K562 (cell line): ENCODE measurements at regions not wholly inside any gene's neighbourhood (a gene's known extent, or its start where the extent isn't known, plus 50 kb on each side); places are given as distances from the start of the nearest gene placed in this dataset.

Source experiments
- ATAC-seq: fragments of 200-7000 bp; cut with Tn5 transposase; 3 replicates; pipeline ENCODE4 v1.9.1; 2020; ENCODE audit warnings: moderate library complexity
- BruUV-seq: library from RNA; stranded (reverse); fragments of 400-500 nt; replicated peaks from 2 replicates; lab custom pipeline; 2021; lab: Mats Ljungman, UMichigan
- CTCF ChIA-PET: fragments of 300-600 bp; formaldehyde crosslinking; extraction: SDS; loops from one replicate; lab custom pipeline; 2021; ENCODE audit warnings: low intra/inter-chr PET ratio; lab: Yijun Ruan, JAX
- POLR2A ChIA-PET: fragments of 300-600, 350-650 bp; sonication (Branson Sonifier 250); formaldehyde crosslinking; extraction: SDS; loops from one replicate; lab custom pipeline; 2021; ENCODE audit warnings: antibody characterized with exemption, inconsistent platforms; lab: Yijun Ruan, JAX
- DNase-seq, 4 experiments: peaks; one replicate each; pipeline versions ENCODE4 v3.0.0 to v3.0.0-alpha.2; 2011 to 2018; ENCODE audit warnings: low spot score in 3 of 4, mixed read lengths in 3 of 4; ENCODE audit errors: extremely low read depth in 1 of 4
- FAIRE-seq: peaks from 2 replicates; lab custom pipeline; 2011; peaks lifted over from hg19 to GRCh38; lab: Jason Lieb, UNC
- H2AFZ ChIP-seq: 2 replicates; pipeline ENCODE4 v1.6.0; 2011; ENCODE audit warnings: low read depth, low read length, control low read depth, inconsistent platforms
- H3K27ac ChIP-seq: fragments of 200-600 bp; 3 replicates; pipeline ENCODE4 v1.8.0; 2011; ENCODE audit warnings: low read depth, mild to moderate bottlenecking, control low read depth, inconsistent platforms, low read length, moderate library complexity, mixed read lengths; ENCODE audit errors: extremely low read depth
- H3K27me3 ChIP-seq, 2 experiments: fragments of 300-600 bp in 1 of 2; 2 replicates in 1 of 2; 3 replicates in 1 of 2; pipeline versions ENCODE4 v1.6.0 to v1.8.0; 2011; ENCODE audit warnings: inconsistent platforms in 2 of 2, low read length in 2 of 2, mild to moderate bottlenecking in 1 of 2, mixed read lengths in 1 of 2, moderate library complexity in 1 of 2; ENCODE audit not compliant: control insufficient read depth in 2 of 2, insufficient read depth in 2 of 2
- H3K36me3 ChIP-seq: fragments of 300-600 bp; 3 replicates; pipeline ENCODE4 v1.8.0; 2011; ENCODE audit warnings: mild to moderate bottlenecking, low read length, inconsistent platforms; ENCODE audit not compliant: control insufficient read depth, insufficient read depth
- H3K4me1 ChIP-seq, 2 experiments: fragments of 200-600 bp in 1 of 2; replicated peaks in 1 of 2; 2 replicates in 1 of 2; 3 replicates in 1 of 2; pipeline versions ENCODE4 v1.5.1 to v1.8.0; 2011; ENCODE audit warnings: inconsistent platforms in 2 of 2, low read length in 2 of 2, mild to moderate bottlenecking in 1 of 2, mixed read lengths in 1 of 2, moderate library complexity in 1 of 2; ENCODE audit not compliant: control insufficient read depth in 2 of 2, insufficient read depth in 2 of 2
- H3K4me2 ChIP-seq: 2 replicates; pipeline ENCODE4 v1.6.1; 2011; ENCODE audit warnings: low read length, control low read depth, inconsistent platforms, mixed read lengths; ENCODE audit not compliant: insufficient read depth
- H3K4me3 ChIP-seq: fragments of 200-600 bp; sonication (generic), shearing (Covaris generic); 2 replicates; pipeline ENCODE4 v1.5.1; 2016; ENCODE audit warnings: control low read depth, inconsistent platforms
- H3K79me2 ChIP-seq: fragments of 200-600 bp; 3 replicates; pipeline ENCODE4 v1.8.0; 2011; ENCODE audit warnings: low read length, inconsistent platforms; ENCODE audit not compliant: control insufficient read depth, insufficient read depth
- H3K9ac ChIP-seq, 2 experiments: 2 replicates each; pipeline versions ENCODE4 v1.6.0 to v1.6.1; 2011; ENCODE audit warnings: low read depth in 2 of 2, low read length in 2 of 2, control low read depth in 1 of 2, inconsistent platforms in 1 of 2, mild to moderate bottlenecking in 1 of 2, mixed read lengths in 1 of 2; ENCODE audit not compliant: insufficient read depth in 1 of 2
- H3K9me1 ChIP-seq: one replicate; pipeline ENCODE4 v1.6.0; 2011; ENCODE audit warnings: inconsistent platforms, mild to moderate bottlenecking, low read length, moderate library complexity; ENCODE audit not compliant: control insufficient read depth, insufficient read depth
- H3K9me3 ChIP-seq: replicated peaks from 2 replicates; pipeline ENCODE4 v1.5.1; 2011; ENCODE audit warnings: low read depth, low read length, inconsistent platforms; ENCODE audit not compliant: control insufficient read depth, insufficient read depth
- H4K20me1 ChIP-seq: replicated peaks from 2 replicates; pipeline ENCODE4 v1.6.1; 2011; ENCODE audit warnings: low read length, inconsistent platforms, mixed read lengths; ENCODE audit not compliant: control insufficient read depth, insufficient read depth
- ZNF143 ChIP-seq: sonication (generic); formaldehyde crosslinking; IDR thresholded peaks from 2 replicates; pipeline ENCODE4 v1.9.0; 2022; ENCODE audit warnings: mild to moderate bottlenecking, missing genetic modification reagents
- WGBS: fragments of 100-300 bp; shearing (Covaris generic); methylation state at CpG from one replicate; pipeline ENCODE4 v1.1.6; 2016; ENCODE audit warnings: low coverage, mixed read lengths; ENCODE audit not compliant: insufficient coverage; ENCODE audit errors: missing lambda C conversion rate; 5-methylcytosine and 5-hydroxymethylcytosine counted together
- in situ Hi-C: fragments of 300-500 bp; cut with MboI; formaldehyde crosslinking; loops from 4 replicates; pipeline ENCODE4 v1.15.0; 2018; ENCODE audit warnings: inconsistent platforms, mixed read lengths
- intact Hi-C: fragments of 100-400 bp; cut with micrococcal nuclease; formaldehyde crosslinking; loops from 2 replicates; pipeline ENCODE4 v1.14.2; 2022
- TF ChIP-seq, protein P1 (sequence below): fragments of 250-450 bp; sonication (Bioruptor Pico); IDR thresholded peaks from 2 replicates; pipeline ENCODE4 v1.5.0; 2020; ENCODE audit warnings: mild to moderate bottlenecking, borderline replicate concordance

DNA sequence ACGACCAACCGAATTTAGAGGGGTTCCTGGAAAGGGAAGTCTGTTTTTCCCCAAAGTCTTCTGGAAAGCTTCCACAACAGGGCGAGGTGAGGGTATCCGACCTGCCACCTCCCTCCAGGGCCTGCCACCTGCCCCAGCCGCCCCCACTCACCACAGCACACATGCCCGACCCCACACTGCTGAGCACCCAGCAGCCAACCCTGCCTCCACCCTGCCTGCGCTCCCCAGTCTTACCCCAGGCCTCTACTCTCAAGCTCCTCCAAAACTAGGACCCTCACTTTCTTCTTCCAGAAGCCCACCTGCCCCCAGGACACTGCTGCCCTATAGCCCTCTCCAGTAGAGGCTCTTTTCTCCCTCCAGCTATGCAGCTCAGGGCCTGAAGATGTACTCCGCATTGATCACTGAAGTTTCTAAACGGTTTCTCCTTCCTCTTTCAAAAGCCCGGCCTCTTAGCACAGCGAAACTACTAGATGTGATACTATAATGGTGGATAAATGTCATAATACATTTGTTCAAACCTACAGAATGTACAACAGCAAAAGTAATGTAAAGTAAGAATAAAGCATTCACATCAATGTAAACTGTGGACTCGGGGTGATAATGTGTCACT is 128.8 kb upstream of the SLC1A4 start:
- peak overlapping the region in 1 of 2 experiments; percentile 75; a peak in 2 of 4 replicates for H3K9ac ChIP-seq
- no peaks in the 10 kb centered on the region for H3K27me3 ChIP-seq
- no peaks in the 10 kb centered on the region for H3K79me2 ChIP-seq
- H3K9me1 ChIP-seq, result no peaks in the 10 kb centered on the region
- peaks cover 26 to 31% of the 10 kb centered on the region in 2 experiments for H3K4me1 ChIP-seq
- no peak for TF ChIP-seq ZNF143 (CRISPR knock-in tag)
- TF ChIP-seq, protein P1, sequence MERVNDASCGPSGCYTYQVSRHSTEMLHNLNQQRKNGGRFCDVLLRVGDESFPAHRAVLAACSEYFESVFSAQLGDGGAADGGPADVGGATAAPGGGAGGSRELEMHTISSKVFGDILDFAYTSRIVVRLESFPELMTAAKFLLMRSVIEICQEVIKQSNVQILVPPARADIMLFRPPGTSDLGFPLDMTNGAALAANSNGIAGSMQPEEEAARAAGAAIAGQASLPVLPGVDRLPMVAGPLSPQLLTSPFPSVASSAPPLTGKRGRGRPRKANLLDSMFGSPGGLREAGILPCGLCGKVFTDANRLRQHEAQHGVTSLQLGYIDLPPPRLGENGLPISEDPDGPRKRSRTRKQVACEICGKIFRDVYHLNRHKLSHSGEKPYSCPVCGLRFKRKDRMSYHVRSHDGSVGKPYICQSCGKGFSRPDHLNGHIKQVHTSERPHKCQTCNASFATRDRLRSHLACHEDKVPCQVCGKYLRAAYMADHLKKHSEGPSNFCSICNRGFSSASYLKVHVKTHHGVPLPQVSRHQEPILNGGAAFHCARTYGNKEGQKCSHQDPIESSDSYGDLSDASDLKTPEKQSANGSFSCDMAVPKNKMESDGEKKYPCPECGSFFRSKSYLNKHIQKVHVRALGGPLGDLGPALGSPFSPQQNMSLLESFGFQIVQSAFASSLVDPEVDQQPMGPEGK (CRISPR knock-in tag), result 0 out of 2 replicates have a peak, but pooled peaks have one; percentile 40
- TF ChIP-seq, all 486 proteins: peak for 1
- FAIRE-seq (no peak), DNase-seq (no peak), ATAC-seq (no peak)
- intact Hi-C loops, result no loop called here
- Histone ChIP-seq H4K20me1 (no peaks in the 10 kb centered on the region), H3K4me2 (peak overlapping the region; percentile 66), H3K4me3 (peak overlapping the region; percentile 29; the same call in 1 of the 2 replicates), H3K27ac (peak overlapping the region; percentile 67; the same call in 2 of the 3 replicates), H3K36me3 (no peaks in the 10 kb centered on the region), H3K9me3 (peaks cover 4% of the 10 kb centered on the region; the same call in 1 of the 2 replicates), H2AFZ (peak overlapping the region; percentile 91)
- ChIA-PET POLR2A (interaction anchor here (0.6 to 2.0 kb wide), 4 partner anchors 8 to 273 kb away, joined by 3 to 13 read pairs (median 4); partner anchors contain the start of gene SERTAD2), CTCF (interaction anchor here (1.2 kb wide), 1 partner anchor 214 kb away, joined by 3 read pairs; no protein-coding TSS in a partner anchor)
- WGBS, result 82% methylated on average over 12 of the region's 12 CpGs
- BruUV-seq, result no TSS peak
- in situ Hi-C loops, result loop anchor here (5.0 kb wide), 2 partner anchors 218 to 263 kb away; no protein-coding TSS in a partner anchor
